ENCODE measurements at regions not wholly inside any gene's neighbourhood (a gene's known extent, or its start where the extent isn't known, plus 50 kb on each side); places are given as distances from the start of the nearest gene placed in this dataset.

- DNase-seq (ENCODE audit: low spot score) = peak; percentile 28
Measured at GRCh38 chr6:156160007-156160794, 617.0 kb upstream of the ARID1B start.

DNA sequence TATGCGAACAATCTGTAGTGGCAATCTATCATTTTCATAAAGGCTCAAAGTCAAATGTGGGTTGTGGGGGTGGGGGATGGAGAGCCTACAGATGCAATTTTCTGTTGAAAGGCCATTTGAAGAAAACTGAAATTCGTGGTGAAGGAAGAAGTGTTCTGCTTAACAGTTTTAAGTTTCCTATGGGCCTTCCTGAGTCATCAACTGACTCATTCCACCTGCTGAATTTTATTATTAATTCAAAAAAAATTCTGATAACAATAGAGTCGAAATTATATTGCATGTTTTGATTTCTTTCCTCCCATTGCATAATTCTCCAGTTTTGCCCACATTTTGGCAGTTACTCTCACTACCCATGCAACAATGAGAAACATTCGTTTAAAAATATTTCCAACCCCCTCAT, 622.3 kb upstream of the ARID1B start:
- DNase-seq (ENCODE audit: low spot score) = no peak

GRCh38 chr6:156150391-156150790, 626.8 kb upstream of the ARID1B start:
- DNase-seq (ENCODE audit: low spot score) = no peak

DNA sequence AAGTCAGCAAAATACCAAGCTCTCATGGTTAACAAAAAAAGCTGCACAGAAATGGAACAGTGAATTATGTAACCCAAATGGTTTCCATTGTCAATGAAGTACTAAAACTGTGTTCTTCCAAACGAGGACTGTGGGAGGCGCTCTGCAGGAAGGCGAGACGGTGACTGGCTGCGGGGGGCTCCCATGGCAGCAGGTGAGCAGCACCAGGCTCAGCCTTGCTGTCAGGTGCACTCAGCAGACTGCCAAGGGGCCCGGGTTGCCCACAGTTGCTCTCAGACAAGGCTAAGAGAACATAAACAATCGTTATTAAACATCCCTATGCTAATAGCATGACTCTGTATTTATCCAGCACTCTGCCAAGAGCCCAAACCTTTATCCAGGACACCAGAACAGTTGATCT, 630.3 kb upstream of the ARID1B start:
- DNase-seq (ENCODE audit: low spot score) = no peak

DNA sequence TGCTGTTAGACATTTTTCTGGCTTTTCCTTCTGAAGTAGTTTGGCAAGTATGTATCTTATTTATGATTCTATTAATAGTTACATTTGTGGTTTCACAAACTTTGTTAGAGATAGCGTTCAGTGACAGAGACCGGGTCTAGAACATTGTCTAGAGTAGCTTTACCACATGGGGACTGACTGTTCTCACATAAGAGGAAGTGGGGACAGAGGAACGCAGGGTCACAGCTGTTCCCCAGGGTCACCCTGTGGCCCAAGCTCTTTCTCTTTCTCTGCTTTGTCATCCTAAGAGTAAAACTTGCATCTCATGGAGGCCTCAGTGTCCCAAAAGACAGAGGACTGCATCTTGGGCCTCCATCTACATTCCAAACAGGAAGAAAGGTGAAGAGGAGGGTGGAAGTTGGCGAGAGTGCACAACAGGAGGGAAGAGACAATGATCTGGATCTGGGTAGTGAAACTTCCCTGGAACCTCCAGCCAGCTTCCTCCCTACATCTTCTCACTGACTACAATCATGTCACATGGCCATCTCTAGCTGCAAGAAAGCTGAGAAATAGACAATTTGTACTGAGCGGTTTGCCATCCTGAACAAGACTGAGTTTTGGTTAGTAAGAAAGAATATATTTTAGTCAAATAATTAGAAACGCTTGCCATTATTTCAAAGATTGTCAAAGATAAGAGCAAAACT, 645.8 kb upstream of the ARID1B start:
- DNase-seq (ENCODE audit: low spot score) = no peak

DNA sequence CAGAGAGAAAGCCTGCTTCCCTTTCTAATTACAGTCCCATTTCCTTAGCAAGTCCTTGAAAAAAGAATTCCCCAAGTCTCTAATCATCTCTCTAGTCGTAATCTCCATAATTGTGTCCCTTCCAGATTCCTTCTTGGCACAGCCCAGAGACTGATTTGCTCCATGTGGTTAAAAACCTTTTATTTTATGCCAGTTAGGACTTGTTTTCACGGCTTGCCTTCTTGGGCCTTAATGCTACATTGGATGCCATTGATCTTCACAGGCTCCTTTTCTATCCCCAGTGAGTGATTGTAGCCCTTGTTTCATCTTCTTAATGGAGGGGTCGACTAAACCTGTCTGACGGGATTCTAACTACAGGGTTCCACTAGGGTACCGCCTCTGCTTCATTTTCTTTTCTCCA, 650.6 kb upstream of the ARID1B start:
- no peak for DNase-seq (ENCODE audit: low spot score)

- no peak for DNase-seq (ENCODE audit: low spot score)
Measured at GRCh38 chr6:156125844-156126243, 651.3 kb upstream of the ARID1B start.

DNA sequence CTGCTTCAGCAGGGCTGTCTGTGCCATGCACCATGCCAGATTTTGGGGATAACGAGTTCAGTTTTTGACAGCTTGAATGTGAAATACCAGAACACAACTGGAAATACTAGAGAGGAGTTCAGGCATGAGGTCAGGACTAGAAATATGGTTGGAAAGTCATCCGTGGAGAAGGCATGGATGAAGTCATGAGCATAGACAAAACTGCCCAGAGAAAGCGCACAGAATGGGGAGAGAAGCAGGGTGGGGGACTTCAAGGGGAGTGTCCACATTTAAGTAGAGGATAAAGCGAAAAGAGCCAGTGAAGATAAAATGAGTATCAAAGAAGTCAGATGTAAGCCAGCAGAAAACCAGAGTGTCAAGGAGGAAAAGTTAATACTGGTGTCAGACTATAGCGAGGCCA, 653.4 kb upstream of the ARID1B start:
- DNase-seq (ENCODE audit: low spot score) = no peak

GRCh38 chr6:156121973-156122372, 655.2 kb upstream of the ARID1B start:
- peak; percentile 32 for DNase-seq (ENCODE audit: low spot score)

- DNase-seq (ENCODE audit: low spot score) = peak; percentile 84
Measured at GRCh38 chr6:156114541-156114940, 658.9 kb upstream of the NOX3 start.

DNA sequence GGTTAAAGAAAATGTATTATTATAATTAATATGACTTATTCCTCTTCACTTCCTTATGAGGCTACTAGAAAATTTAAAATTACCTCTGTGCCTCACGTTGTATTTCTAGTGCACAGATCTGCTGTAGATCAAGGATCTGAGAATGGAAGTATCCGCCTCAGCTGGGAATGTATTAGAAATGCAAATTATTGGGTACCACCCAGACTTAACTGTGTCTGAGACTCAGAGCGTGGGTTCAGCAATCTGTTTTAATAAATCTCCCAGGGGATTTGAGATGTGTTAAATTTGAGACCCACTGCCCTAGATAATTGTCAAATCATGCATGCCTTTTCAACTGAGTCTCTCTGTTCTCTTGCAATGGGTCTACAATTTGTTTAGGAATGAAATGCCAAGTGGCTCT, 658.0 kb upstream of the NOX3 start:
- no peak for DNase-seq (ENCODE audit: low spot score)

- no peak for DNase-seq (ENCODE audit: low spot score)
Measured at GRCh38 chr6:156111913-156112312, 656.3 kb upstream of the NOX3 start.

- DNase-seq (ENCODE audit: low spot score) = no peak
Measured at GRCh38 chr6:156110249-156110648, 654.6 kb upstream of the NOX3 start.

DNA sequence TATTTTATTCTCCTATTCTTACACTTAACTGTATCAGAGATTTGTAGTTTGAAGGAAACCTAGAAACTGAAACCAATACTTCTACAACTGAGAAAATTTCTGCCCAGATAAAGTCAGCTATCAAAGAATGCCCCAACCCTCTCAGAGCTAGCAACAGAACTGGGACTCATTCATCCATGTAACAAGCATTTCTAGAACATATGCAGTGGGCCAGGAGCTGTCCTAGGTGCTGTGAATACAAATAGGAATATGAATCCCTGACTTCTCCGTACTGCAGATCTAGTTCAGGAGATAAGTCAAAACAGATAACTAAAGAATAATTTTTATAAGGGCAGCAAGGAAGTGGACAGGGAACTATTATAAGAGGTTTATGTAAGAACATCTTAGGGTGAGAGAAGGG, 654.1 kb upstream of the NOX3 start:
- no peak for DNase-seq (ENCODE audit: low spot score)

- DNase-seq (ENCODE audit: low spot score) = peak; percentile 18
Measured at GRCh38 chr6:156107624-156108101, 652.0 kb upstream of the NOX3 start.

GRCh38 chr6:156102129-156102528, 646.5 kb upstream of the NOX3 start:
- DNase-seq (ENCODE audit: low spot score) = no peak

- no peak for DNase-seq (ENCODE audit: low spot score)
Measured at GRCh38 chr6:156098839-156099238, 643.2 kb upstream of the NOX3 start.

DNA sequence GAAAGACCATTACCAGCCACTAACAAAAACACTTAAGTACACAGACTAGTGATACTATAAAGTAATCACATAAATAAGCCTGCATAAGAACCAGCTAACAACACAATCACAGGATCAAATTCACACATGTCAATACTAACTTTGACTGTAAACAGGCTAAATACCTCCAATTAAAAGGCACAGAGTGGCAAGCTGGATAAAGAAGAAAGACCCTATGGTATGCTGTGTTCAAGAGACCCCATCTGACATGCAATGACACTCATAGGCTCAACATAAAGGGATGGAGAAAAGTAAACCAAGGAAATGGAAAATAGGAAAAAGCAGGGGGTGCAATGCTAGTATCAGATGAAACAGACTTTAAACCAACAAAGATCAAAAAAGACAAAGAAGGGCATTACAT, 631.8 kb upstream of the NOX3 start:
- DNase-seq (ENCODE audit: low spot score) = no peak

- no peak for DNase-seq (ENCODE audit: low spot score)
Measured at GRCh38 chr6:156082012-156082411, 626.4 kb upstream of the NOX3 start.

GRCh38 chr6:156080371-156080770, 624.7 kb upstream of the NOX3 start:
- DNase-seq (ENCODE audit: low spot score) = no peak

- DNase-seq (ENCODE audit: low spot score) = no peak
Measured at GRCh38 chr6:156068881-156069280, 613.2 kb upstream of the NOX3 start.

DNA sequence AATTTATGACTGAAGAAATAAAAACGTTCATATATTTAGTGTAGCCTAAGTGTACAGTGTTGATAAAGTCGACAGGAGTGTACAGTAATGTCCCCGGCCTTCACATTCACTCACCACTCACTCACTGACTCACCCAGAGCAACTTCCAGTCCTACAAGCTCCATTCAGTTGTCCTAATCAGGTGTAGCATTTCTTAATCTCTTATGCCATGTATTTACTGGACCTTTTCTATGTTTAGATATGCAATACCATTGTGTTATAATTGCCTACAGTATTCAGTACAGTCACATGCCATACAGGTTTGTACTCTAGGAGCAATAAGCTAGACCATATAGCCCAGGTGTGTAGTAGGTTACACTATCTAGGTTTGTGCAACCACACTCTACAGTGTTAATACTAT, 610.2 kb upstream of the NOX3 start:
- no peak for DNase-seq (ENCODE audit: low spot score)

- no peak for DNase-seq (ENCODE audit: low spot score)
Measured at GRCh38 chr6:156062091-156062563, 606.5 kb upstream of the NOX3 start.

All from SK-N-DZ (cell line).